ENCODE measurements at regions not wholly inside any gene's neighbourhood (a gene's known extent, or its start where the extent isn't known, plus 50 kb on each side); places are given as distances from the start of the nearest gene placed in this dataset.

- TF ChIP-seq, protein P1, sequence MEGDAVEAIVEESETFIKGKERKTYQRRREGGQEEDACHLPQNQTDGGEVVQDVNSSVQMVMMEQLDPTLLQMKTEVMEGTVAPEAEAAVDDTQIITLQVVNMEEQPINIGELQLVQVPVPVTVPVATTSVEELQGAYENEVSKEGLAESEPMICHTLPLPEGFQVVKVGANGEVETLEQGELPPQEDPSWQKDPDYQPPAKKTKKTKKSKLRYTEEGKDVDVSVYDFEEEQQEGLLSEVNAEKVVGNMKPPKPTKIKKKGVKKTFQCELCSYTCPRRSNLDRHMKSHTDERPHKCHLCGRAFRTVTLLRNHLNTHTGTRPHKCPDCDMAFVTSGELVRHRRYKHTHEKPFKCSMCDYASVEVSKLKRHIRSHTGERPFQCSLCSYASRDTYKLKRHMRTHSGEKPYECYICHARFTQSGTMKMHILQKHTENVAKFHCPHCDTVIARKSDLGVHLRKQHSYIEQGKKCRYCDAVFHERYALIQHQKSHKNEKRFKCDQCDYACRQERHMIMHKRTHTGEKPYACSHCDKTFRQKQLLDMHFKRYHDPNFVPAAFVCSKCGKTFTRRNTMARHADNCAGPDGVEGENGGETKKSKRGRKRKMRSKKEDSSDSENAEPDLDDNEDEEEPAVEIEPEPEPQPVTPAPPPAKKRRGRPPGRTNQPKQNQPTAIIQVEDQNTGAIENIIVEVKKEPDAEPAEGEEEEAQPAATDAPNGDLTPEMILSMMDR (conservative IDR thresholded peaks at IDR 0.05; ENCODE audit: low read depth, low read length) = no peak
- no peak for TF ChIP-seq EZH2phosphoT487 (IDR thresholded peaks at IDR 0.05; ENCODE audit: borderline replicate concordance, low read length)
Measured at GRCh38 chr22:48891688-48892577, 935.7 kb downstream of the BRD1 start.

Measured in PC-3 (cell line).